ENCODE measurements at regions not wholly inside any gene's neighbourhood (a gene's known extent, or its start where the extent isn't known, plus 50 kb on each side); places are given as distances from the start of the nearest gene placed in this dataset.

DNA sequence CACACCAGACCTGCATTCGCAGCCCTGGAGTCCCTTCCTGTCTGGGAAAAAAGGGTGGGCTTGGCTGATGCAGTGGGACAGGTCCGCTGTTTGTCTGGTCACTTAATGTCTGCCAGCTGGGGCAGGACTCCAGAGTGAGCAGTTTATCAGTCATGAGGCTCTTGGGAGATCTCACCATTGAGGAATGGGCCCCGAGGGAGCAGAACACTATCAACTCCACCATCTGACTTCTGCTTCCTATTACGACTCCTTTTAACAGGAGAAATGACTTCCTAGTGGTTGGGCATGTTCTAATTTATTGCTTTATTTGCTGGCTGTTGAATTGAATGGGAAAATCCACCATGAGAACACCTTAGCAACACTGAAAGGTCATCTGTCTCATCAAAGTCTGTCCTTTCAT lies 182.5 kb upstream of the RASSF8 start:
- Histone ChIP-seq H3K27ac (no peak overlapping the region), H3K9me3 (replicated peaks in 1 of 3) (no peaks in the 10 kb centered on the region), H3K36me3 (replicated peaks in 1 of 2) (no peaks in the 10 kb centered on the region), H3K4me1 (replicated peaks in 1 of 2) (no peaks in the 10 kb centered on the region), H3K4me3 (no peak overlapping the region), H3K27me3 (no peaks in the 10 kb centered on the region)
- TF ChIP-seq CTCF (IDR thresholded peaks at IDR 0.05) (no peak), POLR2A (IDR thresholded peaks at IDR 0.05) (no peak)
- peak in 1 of 7 donors; percentile 62 for DNase-seq
- intact Hi-C loops (cut with DNase I) = no loop called here
- 38 to 68% (median 47%) methylated on average over 4 of the region's 4 CpGs for WGBS, 4 donors

DNA sequence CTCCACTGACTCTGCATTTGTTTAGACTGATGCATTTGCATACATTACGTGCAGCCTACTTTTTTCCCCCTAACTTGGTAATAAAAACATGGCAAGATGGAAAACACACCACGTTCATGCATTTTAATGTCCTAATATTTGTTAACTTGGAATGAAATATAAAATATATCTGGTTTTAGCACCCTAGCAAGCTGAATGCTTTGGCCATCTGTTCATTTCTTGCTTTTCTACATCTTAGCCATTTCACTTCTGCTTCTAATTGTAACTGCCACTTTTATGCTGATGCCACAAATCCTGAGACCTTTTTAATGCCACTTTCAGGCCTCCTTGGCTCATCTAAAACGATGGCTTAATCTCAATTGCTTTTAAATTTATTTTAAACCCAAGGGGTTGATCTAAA lies 177.7 kb upstream of the RASSF8 start:
- intact Hi-C loops (cut with DNase I) = no loop called here
- Histone ChIP-seq H3K27ac (no peak overlapping the region), H3K9me3 (replicated peaks in 1 of 3) (no peaks in the 10 kb centered on the region), H3K4me3 (no peak overlapping the region), H3K27me3 (no peaks in the 10 kb centered on the region), H3K36me3 (replicated peaks in 1 of 2) (no peaks in the 10 kb centered on the region), H3K4me1 (replicated peaks in 1 of 2) (no peaks in the 10 kb centered on the region)
- TF ChIP-seq POLR2A (IDR thresholded peaks at IDR 0.05) (no peak), CTCF (IDR thresholded peaks at IDR 0.05) (no peak)
- no peak for DNase-seq
- WGBS, 4 donors = 80 to 85% (median 83%) methylated on average over 3 of the region's 3 CpGs

GRCh38 chr12:25781232-25781631 lies 177.2 kb upstream of the RASSF8 start:
- Histone ChIP-seq H3K4me1 (replicated peaks in 1 of 2) (no peaks in the 10 kb centered on the region), H3K9me3 (replicated peaks in 1 of 3) (no peaks in the 10 kb centered on the region), H3K36me3 (replicated peaks in 1 of 2) (no peaks in the 10 kb centered on the region), H3K27me3 (no peaks in the 10 kb centered on the region), H3K4me3 (no peak overlapping the region), H3K27ac (no peak overlapping the region)
- DNase-seq = no peak
- intact Hi-C loops (cut with DNase I) = no loop called here
- WGBS, 4 donors = 78 to 86% (median 82%) methylated on average over 4 of the region's 4 CpGs
- TF ChIP-seq CTCF (IDR thresholded peaks at IDR 0.05) (no peak), POLR2A (IDR thresholded peaks at IDR 0.05) (no peak)

DNA sequence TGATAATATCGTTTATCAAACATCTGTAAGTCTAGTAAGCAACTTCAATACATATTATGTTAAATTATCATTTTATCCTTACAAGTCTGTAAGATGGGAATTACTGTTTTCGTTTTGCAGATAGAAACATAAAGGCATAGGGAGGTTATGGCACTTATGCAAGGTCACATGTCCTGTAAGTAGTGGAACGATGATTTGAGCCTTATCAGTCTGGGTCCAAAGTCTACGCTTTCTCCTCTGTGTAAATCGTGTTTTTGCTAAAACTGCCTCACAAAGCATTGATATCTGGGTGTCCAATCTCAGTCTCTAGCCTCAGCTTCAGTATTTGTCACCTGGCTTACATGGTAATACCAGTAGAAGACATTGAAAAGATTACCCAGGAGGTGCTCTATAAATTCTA lies 174.9 kb upstream of the RASSF8 start:
- peaks cover 3 to 9% of the 10 kb centered on the region in 2 donors for H3K4me1 ChIP-seq (replicated peaks in 1 of 2)
- no peak overlapping the region for H3K4me3 ChIP-seq
- no peak for DNase-seq
- H3K9me3 ChIP-seq (replicated peaks in 1 of 3) = no peaks in the 10 kb centered on the region
- no peaks in the 10 kb centered on the region for H3K36me3 ChIP-seq (replicated peaks in 1 of 2)
- H3K27ac ChIP-seq = no peak overlapping the region
- no peak for TF ChIP-seq CTCF (IDR thresholded peaks at IDR 0.05)
- TF ChIP-seq POLR2A (IDR thresholded peaks at IDR 0.05) = no peak
- intact Hi-C loops (cut with DNase I) = no loop called here
- 74 to 86% (median 81%) methylated on average over 5 of the region's 5 CpGs for WGBS, 4 donors
- no peaks in the 10 kb centered on the region for H3K27me3 ChIP-seq

Data from adrenal gland (tissue), 9 donors.